Activated B cell treated with CpG ODN at 0.5 μM for 24 hours (primary cell): ENCODE measurements at regions not wholly inside any gene's neighbourhood (a gene's known extent, or its start where the extent isn't known, plus 50 kb on each side); places are given as distances from the start of the nearest gene placed in this dataset.

Experiments
- ATAC-seq: fragments of 200-7000 bp; cut with Tn5 transposase; one replicate; pipeline ENCODE4 v1.10.0; 2021; ENCODE audit warnings: low read depth, mild to moderate bottlenecking, moderate library complexity
- CTCF ChIA-PET: fragments of 350-600 bp; sonication (Branson Sonifier 250); formaldehyde crosslinking; loops from one replicate; lab custom pipeline; 2021; ENCODE audit warnings: antibody characterized with exemption; lab: Charles Lee
- POLR2A ChIA-PET: fragments of 350-600 bp; sonication (Branson Sonifier 250); formaldehyde crosslinking; loops from one replicate; lab custom pipeline; 2021; ENCODE audit warnings: antibody characterized with exemption; lab: Charles Lee
- DNase-seq: peaks from one replicate; pipeline ENCODE4 v3.0.0; 2022
- H3K27ac Mint-ChIP-seq: one replicate; pipeline ENCODE4 v1.8.0; 2020; ENCODE audit warnings: mixed read lengths
- H3K27me3 Mint-ChIP-seq: one replicate; pipeline ENCODE4 v1.8.0; 2021; ENCODE audit warnings: mixed read lengths
- H3K36me3 Mint-ChIP-seq: one replicate; pipeline ENCODE4 v1.8.0; 2021; ENCODE audit warnings: low read depth, mixed read lengths
- H3K4me1 Mint-ChIP-seq: one replicate; pipeline ENCODE4 v1.8.0; 2021; ENCODE audit warnings: mixed read lengths
- H3K4me3 Mint-ChIP-seq: one replicate; pipeline ENCODE4 v1.8.0; 2020; ENCODE audit warnings: mild to moderate bottlenecking, mixed read lengths
- H3K9me3 Mint-ChIP-seq: one replicate; pipeline ENCODE4 v1.8.0; 2020; ENCODE audit warnings: mixed read lengths
- intact Hi-C: fragments of 100-400 bp; cut with micrococcal nuclease; formaldehyde crosslinking; loops from one replicate; pipeline ENCODE4 v1.15.1; 2024
- TF ChIP-seq, protein P1 (sequence below): fragments of 200-600 bp; IDR thresholded peaks from one replicate; pipeline ENCODE4 v1.8.0; 2022; ENCODE audit warnings: antibody characterized with exemption, mild to moderate bottlenecking

DNA sequence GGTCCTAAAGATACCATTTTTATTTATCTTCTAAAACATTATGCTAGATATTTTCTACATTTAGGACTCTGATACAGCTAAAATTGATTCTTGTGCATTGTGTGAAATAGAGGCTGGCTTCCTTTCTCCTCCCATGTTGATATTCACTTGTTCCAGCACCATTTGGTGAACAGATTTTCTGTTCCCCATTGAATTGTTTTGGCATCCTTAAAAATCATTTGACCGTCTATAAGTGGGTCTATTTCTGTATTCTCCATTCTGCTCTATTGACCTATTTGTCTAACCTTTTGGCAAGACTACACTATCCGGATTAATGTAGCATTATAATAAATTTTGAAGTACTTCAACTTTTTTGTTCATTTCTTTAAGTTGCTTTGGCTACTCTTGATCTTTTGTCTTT, 2689.2 kb downstream of the PCDH9 start:
- Mint-ChIP-seq H3K36me3 (no peaks in the 10 kb centered on the region), H3K4me3 (no peak overlapping the region), H3K9me3 (no peaks in the 10 kb centered on the region), H3K27me3 (no peaks in the 10 kb centered on the region), H3K27ac (no peak overlapping the region), H3K4me1 (no peaks in the 10 kb centered on the region)
- DNase-seq, result no peak
- ChIA-PET POLR2A (no interaction called here), CTCF (no interaction called here)
- no peak for ATAC-seq
- intact Hi-C loops, result no loop called here
- TF ChIP-seq, protein P1, sequence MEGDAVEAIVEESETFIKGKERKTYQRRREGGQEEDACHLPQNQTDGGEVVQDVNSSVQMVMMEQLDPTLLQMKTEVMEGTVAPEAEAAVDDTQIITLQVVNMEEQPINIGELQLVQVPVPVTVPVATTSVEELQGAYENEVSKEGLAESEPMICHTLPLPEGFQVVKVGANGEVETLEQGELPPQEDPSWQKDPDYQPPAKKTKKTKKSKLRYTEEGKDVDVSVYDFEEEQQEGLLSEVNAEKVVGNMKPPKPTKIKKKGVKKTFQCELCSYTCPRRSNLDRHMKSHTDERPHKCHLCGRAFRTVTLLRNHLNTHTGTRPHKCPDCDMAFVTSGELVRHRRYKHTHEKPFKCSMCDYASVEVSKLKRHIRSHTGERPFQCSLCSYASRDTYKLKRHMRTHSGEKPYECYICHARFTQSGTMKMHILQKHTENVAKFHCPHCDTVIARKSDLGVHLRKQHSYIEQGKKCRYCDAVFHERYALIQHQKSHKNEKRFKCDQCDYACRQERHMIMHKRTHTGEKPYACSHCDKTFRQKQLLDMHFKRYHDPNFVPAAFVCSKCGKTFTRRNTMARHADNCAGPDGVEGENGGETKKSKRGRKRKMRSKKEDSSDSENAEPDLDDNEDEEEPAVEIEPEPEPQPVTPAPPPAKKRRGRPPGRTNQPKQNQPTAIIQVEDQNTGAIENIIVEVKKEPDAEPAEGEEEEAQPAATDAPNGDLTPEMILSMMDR, result no peak

DNA sequence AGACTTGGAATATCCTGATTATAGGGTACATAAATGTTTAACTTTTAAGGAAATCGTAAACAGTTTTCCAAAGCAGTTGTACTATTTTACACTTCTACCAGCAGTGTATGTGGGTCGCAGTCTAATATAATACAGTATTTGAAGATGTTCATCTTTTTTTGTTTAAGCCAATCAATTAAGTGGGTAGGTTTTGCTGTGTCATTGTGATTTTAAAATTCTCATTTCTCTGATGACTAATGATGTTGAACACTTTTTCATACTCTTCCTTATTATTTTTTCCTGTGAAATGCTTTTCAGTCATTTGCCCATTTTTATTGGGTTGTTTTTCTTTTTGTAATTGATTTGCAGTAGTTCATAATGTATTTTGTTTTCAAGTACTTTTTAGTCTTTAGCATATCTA, 2689.7 kb downstream of the PCDH9 start:
- DNase-seq (no peak), ATAC-seq (no peak)
- ChIA-PET POLR2A (no interaction called here), CTCF (no interaction called here)
- Mint-ChIP-seq H3K9me3 (no peaks in the 10 kb centered on the region), H3K4me1 (no peaks in the 10 kb centered on the region), H3K27me3 (no peaks in the 10 kb centered on the region), H3K27ac (no peak overlapping the region), H3K36me3 (no peaks in the 10 kb centered on the region), H3K4me3 (no peak overlapping the region)
- intact Hi-C loops, result no loop called here
- TF ChIP-seq, protein P1, result no peak

DNA sequence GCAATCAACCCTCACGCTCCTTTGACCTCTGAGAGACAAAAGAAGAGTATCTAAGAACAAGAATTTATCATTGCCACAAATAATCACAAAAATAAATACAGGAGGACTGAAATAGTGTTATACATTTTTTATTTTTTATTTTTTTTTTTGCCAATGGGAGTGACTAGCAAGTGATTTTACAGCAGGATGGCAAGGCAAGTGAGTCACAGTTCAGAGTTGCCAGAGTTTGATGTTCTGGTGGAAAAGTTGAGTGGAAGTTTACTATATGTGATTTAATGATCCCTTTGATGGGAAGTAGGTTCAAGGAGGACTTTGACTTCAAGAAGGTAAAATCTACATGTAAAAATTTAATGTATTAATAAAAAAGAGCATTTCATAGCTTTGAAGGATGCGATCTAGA, 2691.4 kb downstream of the PCDH9 start:
- H3K27ac Mint-ChIP-seq, result no peak overlapping the region
- H3K27me3 Mint-ChIP-seq, result no peaks in the 10 kb centered on the region
- ChIA-PET CTCF (no interaction called here), POLR2A (no interaction called here)
- no peak overlapping the region for H3K4me3 Mint-ChIP-seq
- intact Hi-C loops, result no loop called here
- DNase-seq (no peak), ATAC-seq (no peak)
- no peaks in the 10 kb centered on the region for H3K4me1 Mint-ChIP-seq
- TF ChIP-seq, protein P1, result no peak
- no peaks in the 10 kb centered on the region for H3K9me3 Mint-ChIP-seq
- H3K36me3 Mint-ChIP-seq, result no peaks in the 10 kb centered on the region

DNA sequence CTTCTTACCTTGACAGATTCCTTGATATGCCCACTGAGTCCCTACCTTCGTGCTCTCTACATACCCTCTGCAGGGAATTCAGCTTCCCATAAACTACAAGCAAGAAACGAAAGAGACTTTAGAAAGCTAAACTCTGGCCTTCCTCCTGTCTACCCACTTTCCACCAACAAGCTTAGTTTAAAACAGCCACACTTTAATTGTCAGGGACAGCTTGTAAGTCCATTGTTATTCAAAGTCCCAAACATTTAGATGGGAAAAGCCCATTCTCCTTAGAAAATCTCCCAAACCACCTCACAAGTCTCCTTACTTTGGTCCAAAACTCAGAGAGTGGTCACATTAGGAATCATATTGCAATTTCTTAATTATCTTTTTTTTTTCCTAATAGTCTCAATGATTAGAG, 2695.8 kb downstream of the PCDH9 start:
- DNase-seq (no peak), ATAC-seq (no peak)
- Mint-ChIP-seq H3K9me3 (no peaks in the 10 kb centered on the region), H3K27ac (no peak overlapping the region), H3K27me3 (no peaks in the 10 kb centered on the region), H3K36me3 (no peaks in the 10 kb centered on the region), H3K4me1 (no peaks in the 10 kb centered on the region), H3K4me3 (no peak overlapping the region)
- TF ChIP-seq, protein P1, result no peak
- CTCF ChIA-PET, result no interaction called here
- intact Hi-C loops, result no loop called here
- POLR2A ChIA-PET, result no interaction called here

DNA sequence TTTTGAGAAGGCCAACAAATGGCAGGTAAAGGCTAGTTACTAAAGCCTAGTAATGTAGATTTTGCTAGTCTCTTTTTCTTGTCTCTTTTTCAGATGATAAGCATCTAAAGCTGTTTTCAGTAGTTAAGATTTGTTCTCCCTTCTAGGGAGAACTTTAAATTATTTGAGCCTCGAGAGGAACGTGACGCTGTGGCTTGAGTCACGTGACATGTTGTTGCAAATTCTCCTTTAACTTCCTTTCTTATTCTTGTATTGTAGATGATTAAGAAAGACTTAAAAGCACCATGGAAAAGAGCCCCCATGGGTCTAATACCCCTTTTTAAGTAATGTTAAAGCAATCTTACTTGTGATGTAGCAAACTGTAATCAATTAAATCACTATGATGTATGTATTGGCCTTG, 2698.7 kb downstream of the PCDH9 start:
- TF ChIP-seq, protein P1, result no peak
- intact Hi-C loops, result no loop called here
- H3K27me3 Mint-ChIP-seq, result no peaks in the 10 kb centered on the region
- H3K4me3 Mint-ChIP-seq, result no peak overlapping the region
- ATAC-seq (no peak), DNase-seq (no peak)
- no peaks in the 10 kb centered on the region for H3K9me3 Mint-ChIP-seq
- no peak overlapping the region for H3K27ac Mint-ChIP-seq
- no peaks in the 10 kb centered on the region for H3K36me3 Mint-ChIP-seq
- ChIA-PET POLR2A (no interaction called here), CTCF (no interaction called here)
- H3K4me1 Mint-ChIP-seq, result no peaks in the 10 kb centered on the region
